ENCODE measurements at regions not wholly inside any gene's neighbourhood (a gene's known extent, or its start where the extent isn't known, plus 50 kb on each side); places are given as distances from the start of the nearest gene placed in this dataset.

GRCh38 chr5:152474961-152475360 lies 69.9 kb upstream of the NMUR2 start:
- CTCF ChIA-PET = no interaction called here

GRCh38 chr5:152477536-152477935 lies 72.5 kb upstream of the NMUR2 start:
- no peak for TF ChIP-seq ZNF670 (tag by site-specific recombination; IDR thresholded peaks at IDR 0.05; ENCODE audit: low read depth)
- TF ChIP-seq KLF8 (tag by site-specific recombination; IDR thresholded peaks at IDR 0.05) = no peak
- no peak for TF ChIP-seq ZNF223 (tag by site-specific recombination; IDR thresholded peaks at IDR 0.05)
- TF ChIP-seq ZNF214 (tag by site-specific recombination; IDR thresholded peaks at IDR 0.05; ENCODE audit: borderline replicate concordance) = no peak
- no peak for TF ChIP-seq ZNF747 (tag by site-specific recombination; IDR thresholded peaks at IDR 0.05)
- TF ChIP-seq SP2 (tag by site-specific recombination; IDR thresholded peaks at IDR 0.05) = no peak
- no peak for TF ChIP-seq ZNF394 (tag by site-specific recombination; IDR thresholded peaks at IDR 0.05; ENCODE audit: borderline replicate concordance)
- TF ChIP-seq HOXC10 (CRISPR knock-in tag; IDR thresholded peaks at IDR 0.05) = no peak
- no peak for TF ChIP-seq ZNF654 (tag by site-specific recombination; IDR thresholded peaks at IDR 0.05; ENCODE audit: low read depth)
- no peak for TF ChIP-seq HIC1 (tag by site-specific recombination; IDR thresholded peaks at IDR 0.05)
- no peak for TF ChIP-seq ZSCAN23 (tag by site-specific recombination; IDR thresholded peaks at IDR 0.05)
- TF ChIP-seq ZNF184 (tag by site-specific recombination; IDR thresholded peaks at IDR 0.05) = no peak
- no peak for TF ChIP-seq ZNF18 (tag by site-specific recombination; IDR thresholded peaks at IDR 0.05)
- no peak for TF ChIP-seq ZNF433 (tag by site-specific recombination; IDR thresholded peaks at IDR 0.05; ENCODE audit: low read depth)
- CTCF ChIA-PET = interaction anchor here (0.6 to 0.9 kb wide), 3 partner anchors 38 to 277 kb away, joined by 3 read pairs; no protein-coding TSS in a partner anchor

More at GRCh38 chr5:152474961-152475360, 69.9 kb upstream of the NMUR2 start:
- no peaks in the 10 kb centered on the region for H3K9me3 ChIP-seq (ENCODE audit: control insufficient read depth, insufficient read depth, low read depth, low read length)
- TF ChIP-seq ZIC2 (tag by site-specific recombination; IDR thresholded peaks at IDR 0.05) (no peak), ZBTB8A (tag by site-specific recombination; IDR thresholded peaks at IDR 0.05) (no peak), PRDM4 (tag by site-specific recombination; IDR thresholded peaks at IDR 0.05) (no peak), YY2 (tag by site-specific recombination; IDR thresholded peaks at IDR 0.05) (no peak), ZNF449 (tag by site-specific recombination; IDR thresholded peaks at IDR 0.05) (no peak), SP7 (tag by site-specific recombination; IDR thresholded peaks at IDR 0.05) (no peak), ZNF621 (tag by site-specific recombination; IDR thresholded peaks at IDR 0.05) (no peak), PBX3 (CRISPR knock-in tag; IDR thresholded peaks at IDR 0.05) (no peak), ZNF48 (tag by site-specific recombination; IDR thresholded peaks at IDR 0.05) (no peak), ZNF146 (tag by site-specific recombination; IDR thresholded peaks at IDR 0.05) (no peak), ZNF561 (tag by site-specific recombination; IDR thresholded peaks at IDR 0.05; ENCODE audit: borderline replicate concordance) (no peak), SETDB1 (IDR thresholded peaks at IDR 0.05; ENCODE audit: insufficient read length, low read length) (no peak), GLIS2 (tag by site-specific recombination; IDR thresholded peaks at IDR 0.05) (no peak), ZNF571 (tag by site-specific recombination; IDR thresholded peaks at IDR 0.05) (no peak)
- H3K36me3 ChIP-seq (ENCODE audit: control insufficient read depth in 2 of 2, insufficient read depth in 1 of 2, low read length in 2 of 2) = no peaks in the 10 kb centered on the region
- H3K4me1 ChIP-seq (ENCODE audit: control insufficient read depth, insufficient read depth, low read length) = no peaks in the 10 kb centered on the region
- no peak overlapping the region for H3K27ac ChIP-seq (ENCODE audit: extremely low read depth, low read depth, low read length)
- H3K4me3 ChIP-seq (ENCODE audit: low read depth, low read length) = no peak overlapping the region
- POLR2A ChIA-PET = no interaction called here

More at GRCh38 chr5:152477536-152477935, 72.5 kb upstream of the NMUR2 start:
- Histone ChIP-seq H3K27ac (ENCODE audit: extremely low read depth, low read depth, low read length) (no peak overlapping the region), H3K9me3 (ENCODE audit: control insufficient read depth, insufficient read depth, low read depth, low read length) (no peaks in the 10 kb centered on the region), H3K4me3 (ENCODE audit: low read depth, low read length) (no peak overlapping the region), H3K36me3 (ENCODE audit: control insufficient read depth in 2 of 2, insufficient read depth in 1 of 2, low read length in 2 of 2) (no peaks in the 10 kb centered on the region), H3K4me1 (ENCODE audit: control insufficient read depth, insufficient read depth, low read length) (no peaks in the 10 kb centered on the region)
- POLR2A ChIA-PET = no interaction called here
